ENCODE measurements at regions not wholly inside any gene's neighbourhood (a gene's known extent, or its start where the extent isn't known, plus 50 kb on each side); places are given as distances from the start of the nearest gene placed in this dataset.

GRCh38 chr9:105881021-105881420, 186.7 kb downstream of the TMEM38B start:
- Histone ChIP-seq H3K4me1 (ENCODE audit: control insufficient read depth, insufficient read depth, low read length) (peaks cover 4% of the 10 kb centered on the region), H3K27me3 (ENCODE audit: control insufficient read depth, insufficient read depth, low read length) (no peaks in the 10 kb centered on the region), H3K36me3 (ENCODE audit: control insufficient read depth, insufficient read depth, low read length) (no peaks in the 10 kb centered on the region), H3K27ac (ENCODE audit: low read depth, low read length) (no peak overlapping the region), H3K9me3 (ENCODE audit: control insufficient read depth, insufficient read depth, low read length) (no peaks in the 10 kb centered on the region), H3K4me3 (ENCODE audit: low read depth, low read length) (no peak overlapping the region)
- 78% methylated on average over 4 of the region's 6 CpGs for WGBS (ENCODE audit: insufficient coverage)
- DNase-seq (ENCODE audit: low read depth in 4 of 6, low spot score in 6 of 6), result peak in 2 of 6 donors; percentile 65 to 69

- 20% methylated on average over 1 of the region's 10 CpGs for WGBS (ENCODE audit: insufficient coverage)
- DNase-seq (ENCODE audit: low read depth in 4 of 6, low spot score in 6 of 6), result peak in 4 of 6 donors; percentile 22 to 67 (median 49)
Measured at GRCh38 chr9:105881654-105882349, 187.5 kb downstream of the TMEM38B start.

GRCh38 chr9:105883847-105884246, 189.5 kb downstream of the TMEM38B start:
- H3K4me3 ChIP-seq (ENCODE audit: low read depth, low read length), result no peak overlapping the region
- H3K4me1 ChIP-seq (ENCODE audit: control insufficient read depth, insufficient read depth, low read length), result no peaks in the 10 kb centered on the region
- no peak for DNase-seq (ENCODE audit: low read depth in 4 of 6, low spot score in 6 of 6)
- H3K9me3 ChIP-seq (ENCODE audit: control insufficient read depth, insufficient read depth, low read length), result no peaks in the 10 kb centered on the region
- H3K27ac ChIP-seq (ENCODE audit: low read depth, low read length), result no peak overlapping the region
- H3K27me3 ChIP-seq (ENCODE audit: control insufficient read depth, insufficient read depth, low read length), result no peaks in the 10 kb centered on the region
- 60% methylated on average over 1 of the region's 2 CpGs for WGBS (ENCODE audit: insufficient coverage)
- no peaks in the 10 kb centered on the region for H3K36me3 ChIP-seq (ENCODE audit: control insufficient read depth, insufficient read depth, low read length)

More at GRCh38 chr9:105881654-105882349, 187.5 kb downstream of the TMEM38B start:
- Histone ChIP-seq H3K27me3 (ENCODE audit: control insufficient read depth, insufficient read depth, low read length) (no peaks in the 10 kb centered on the region), H3K4me1 (ENCODE audit: control insufficient read depth, insufficient read depth, low read length) (peaks cover 4% of the 10 kb centered on the region), H3K9me3 (ENCODE audit: control insufficient read depth, insufficient read depth, low read length) (no peaks in the 10 kb centered on the region), H3K36me3 (ENCODE audit: control insufficient read depth, insufficient read depth, low read length) (no peaks in the 10 kb centered on the region), H3K4me3 (ENCODE audit: low read depth, low read length) (no peak overlapping the region), H3K27ac (ENCODE audit: low read depth, low read length) (no peak overlapping the region)

GRCh38 chr9:105884416-105884815, 190.1 kb downstream of the TMEM38B start:
- no peak for DNase-seq (ENCODE audit: low read depth in 4 of 6, low spot score in 6 of 6)
- WGBS (ENCODE audit: insufficient coverage), result no CpG with 5 or more reads among the region's 3 CpGs
- Histone ChIP-seq H3K4me1 (ENCODE audit: control insufficient read depth, insufficient read depth, low read length) (no peaks in the 10 kb centered on the region), H3K27me3 (ENCODE audit: control insufficient read depth, insufficient read depth, low read length) (no peaks in the 10 kb centered on the region), H3K27ac (ENCODE audit: low read depth, low read length) (no peak overlapping the region), H3K4me3 (ENCODE audit: low read depth, low read length) (no peak overlapping the region), H3K9me3 (ENCODE audit: control insufficient read depth, insufficient read depth, low read length) (no peaks in the 10 kb centered on the region), H3K36me3 (ENCODE audit: control insufficient read depth, insufficient read depth, low read length) (no peaks in the 10 kb centered on the region)

GRCh38 chr9:105886136-105886535, 191.8 kb downstream of the TMEM38B start:
- 83% methylated on average over 2 of the region's 3 CpGs for WGBS (ENCODE audit: insufficient coverage)
- Histone ChIP-seq H3K27ac (ENCODE audit: low read depth, low read length) (peak overlapping the region; percentile 55), H3K4me3 (ENCODE audit: low read depth, low read length) (no peak overlapping the region), H3K9me3 (ENCODE audit: control insufficient read depth, insufficient read depth, low read length) (no peaks in the 10 kb centered on the region), H3K27me3 (ENCODE audit: control insufficient read depth, insufficient read depth, low read length) (no peaks in the 10 kb centered on the region), H3K4me1 (ENCODE audit: control insufficient read depth, insufficient read depth, low read length) (no peaks in the 10 kb centered on the region), H3K36me3 (ENCODE audit: control insufficient read depth, insufficient read depth, low read length) (no peaks in the 10 kb centered on the region)
- DNase-seq (ENCODE audit: low read depth in 4 of 6, low spot score in 6 of 6), result no peak

GRCh38 chr9:105887679-105888078, 193.3 kb downstream of the TMEM38B start:
- H3K9me3 ChIP-seq (ENCODE audit: control insufficient read depth, insufficient read depth, low read length), result no peaks in the 10 kb centered on the region
- H3K4me1 ChIP-seq (ENCODE audit: control insufficient read depth, insufficient read depth, low read length), result no peaks in the 10 kb centered on the region
- no peak overlapping the region for H3K27ac ChIP-seq (ENCODE audit: low read depth, low read length)
- H3K4me3 ChIP-seq (ENCODE audit: low read depth, low read length), result no peak overlapping the region
- DNase-seq (ENCODE audit: low read depth in 4 of 6, low spot score in 6 of 6), result peak in 2 of 6 donors; percentile 33 to 41
- H3K27me3 ChIP-seq (ENCODE audit: control insufficient read depth, insufficient read depth, low read length), result no peaks in the 10 kb centered on the region
- WGBS (ENCODE audit: insufficient coverage), result 60% methylated on average over 2 of the region's 2 CpGs
- H3K36me3 ChIP-seq (ENCODE audit: control insufficient read depth, insufficient read depth, low read length), result no peaks in the 10 kb centered on the region

- Histone ChIP-seq H3K4me3 (ENCODE audit: low read depth, low read length) (no peak overlapping the region), H3K4me1 (ENCODE audit: control insufficient read depth, insufficient read depth, low read length) (no peaks in the 10 kb centered on the region), H3K27me3 (ENCODE audit: control insufficient read depth, insufficient read depth, low read length) (no peaks in the 10 kb centered on the region), H3K27ac (ENCODE audit: low read depth, low read length) (no peak overlapping the region), H3K36me3 (ENCODE audit: control insufficient read depth, insufficient read depth, low read length) (no peaks in the 10 kb centered on the region), H3K9me3 (ENCODE audit: control insufficient read depth, insufficient read depth, low read length) (no peaks in the 10 kb centered on the region)
- peak in 1 of 6 donors; percentile 13 for DNase-seq (ENCODE audit: low read depth in 4 of 6, low spot score in 6 of 6)
- 58% methylated on average over 4 of the region's 5 CpGs for WGBS (ENCODE audit: insufficient coverage)
Measured at GRCh38 chr9:105890046-105890822, 195.9 kb downstream of the TMEM38B start.

- WGBS (ENCODE audit: insufficient coverage), result 56% methylated on average over 5 of the region's 5 CpGs
- Histone ChIP-seq H3K27me3 (ENCODE audit: control insufficient read depth, insufficient read depth, low read length) (no peaks in the 10 kb centered on the region), H3K36me3 (ENCODE audit: control insufficient read depth, insufficient read depth, low read length) (no peaks in the 10 kb centered on the region), H3K27ac (ENCODE audit: low read depth, low read length) (no peak overlapping the region), H3K4me3 (ENCODE audit: low read depth, low read length) (no peak overlapping the region), H3K4me1 (ENCODE audit: control insufficient read depth, insufficient read depth, low read length) (no peaks in the 10 kb centered on the region), H3K9me3 (ENCODE audit: control insufficient read depth, insufficient read depth, low read length) (peaks cover 1% of the 10 kb centered on the region)
- peak in 1 of 6 donors; percentile 4 for DNase-seq (ENCODE audit: low read depth in 4 of 6, low spot score in 6 of 6)
Measured at GRCh38 chr9:105900123-105900522, 205.8 kb downstream of the TMEM38B start.

- no peaks in the 10 kb centered on the region for H3K36me3 ChIP-seq (ENCODE audit: control insufficient read depth, insufficient read depth, low read length)
- H3K27me3 ChIP-seq (ENCODE audit: control insufficient read depth, insufficient read depth, low read length), result no peaks in the 10 kb centered on the region
- no peak overlapping the region for H3K4me3 ChIP-seq (ENCODE audit: low read depth, low read length)
- no peak overlapping the region for H3K27ac ChIP-seq (ENCODE audit: low read depth, low read length)
- peak in 4 of 6 donors; percentile 30 to 82 (median 56) for DNase-seq (ENCODE audit: low read depth in 4 of 6, low spot score in 6 of 6)
- no peaks in the 10 kb centered on the region for H3K4me1 ChIP-seq (ENCODE audit: control insufficient read depth, insufficient read depth, low read length)
- WGBS (ENCODE audit: insufficient coverage), result 25% methylated on average over 2 of the region's 4 CpGs
- H3K9me3 ChIP-seq (ENCODE audit: control insufficient read depth, insufficient read depth, low read length), result peaks cover 1% of the 10 kb centered on the region
Measured at GRCh38 chr9:105901514-105902109, 207.3 kb downstream of the TMEM38B start.

Measured in spinal cord (tissue), 9 donors.